CD14-positive monocyte (primary cell): ENCODE measurements at regions not wholly inside any gene's neighbourhood (a gene's known extent, or its start where the extent isn't known, plus 50 kb on each side); places are given as distances from the start of the nearest gene placed in this dataset.

Source experiments
- DNase-seq, 3 donors: peaks; one replicate each; pipeline ENCODE4 v3.0.0-alpha.2; 2011 to 2022
- H2AFZ ChIP-seq: 2 replicates; pipeline ENCODE4 v1.6.0; 2012; ENCODE audit warnings: mild to moderate bottlenecking, low read depth, low read length, inconsistent platforms; ENCODE audit not compliant: insufficient read depth, poor library complexity, severe bottlenecking
- H3K27ac ChIP-seq, 2 donors: 1 replicate in 1 of 2; 2 replicates in 1 of 2; pipeline ENCODE4 v1.5.1; 2012 to 2013; ENCODE audit warnings: low read length in 2 of 2, control low read depth in 1 of 2, inconsistent platforms in 1 of 2, low read depth in 1 of 2, mild to moderate bottlenecking in 1 of 2
- H3K27me3 ChIP-seq, 2 donors: one replicate each; pipeline versions ENCODE4 v1.6.0 to v1.6.1; 2011 to 2013; ENCODE audit warnings: low read length in 2 of 2; ENCODE audit not compliant: control insufficient read depth in 2 of 2, insufficient read depth in 2 of 2
- H3K36me3 ChIP-seq, 2 donors: replicated peaks in 1 of 2; 1 replicate in 1 of 2; 2 replicates in 1 of 2; pipeline versions ENCODE4 v1.5.1 to v1.6.1; 2012 to 2013; ENCODE audit warnings: low read length in 2 of 2, control low read depth in 1 of 2, inconsistent platforms in 1 of 2, mild to moderate bottlenecking in 1 of 2; ENCODE audit not compliant: insufficient read depth in 2 of 2, control insufficient read depth in 1 of 2
- H3K4me1 ChIP-seq, 2 donors: 1 replicate in 1 of 2; 2 replicates in 1 of 2; pipeline versions ENCODE4 v1.5.1 to v1.6.1; 2012 to 2013; ENCODE audit warnings: low read length in 2 of 2, control low read depth in 1 of 2, inconsistent platforms in 1 of 2, mild to moderate bottlenecking in 1 of 2, moderate library complexity in 1 of 2; ENCODE audit not compliant: insufficient read depth in 2 of 2, control insufficient read depth in 1 of 2
- H3K4me2 ChIP-seq: replicated peaks from 2 replicates; pipeline ENCODE3; 2012; ENCODE audit warnings: low read length, moderate library complexity, mild to moderate bottlenecking; ENCODE audit not compliant: poor library complexity, severe bottlenecking; ENCODE audit errors: extremely low read depth
- H3K4me3 ChIP-seq, 3 experiments: fragments of 200-600 bp in 1 of 3; sonication (generic) in 1 of 3; replicated peaks in 1 of 3; 1 replicate in 2 of 3; 2 replicates in 1 of 3; pipeline ENCODE4 v1.5.1; 2011 to 2013; ENCODE audit warnings: low read length in 3 of 3, mild to moderate bottlenecking in 3 of 3, control low read depth in 2 of 3, low read depth in 2 of 3, inconsistent platforms in 1 of 3, moderate library complexity in 1 of 3
- H3K79me2 ChIP-seq: 2 replicates; pipeline ENCODE4 v1.6.0; 2012; ENCODE audit warnings: mild to moderate bottlenecking, control low read depth, inconsistent platforms, low read length, moderate library complexity; ENCODE audit not compliant: insufficient read depth
- H3K9ac ChIP-seq: 2 replicates; pipeline ENCODE4 v1.6.0; 2017; ENCODE audit warnings: low read length, mild to moderate bottlenecking; ENCODE audit not compliant: insufficient read depth, poor library complexity, severe bottlenecking
- H3K9me3 ChIP-seq, 2 donors: replicated peaks in 1 of 2; 1 replicate in 1 of 2; 2 replicates in 1 of 2; pipeline versions ENCODE4 v1.5.1 to v1.6.1; 2012 to 2013; ENCODE audit warnings: low read length in 2 of 2, control low read depth in 1 of 2; ENCODE audit not compliant: control insufficient read depth in 1 of 2, insufficient read depth in 1 of 2
- H4K20me1 ChIP-seq: 2 replicates; pipeline ENCODE4 v1.6.0; 2012; ENCODE audit warnings: mild to moderate bottlenecking, low read length, control low read depth, moderate library complexity; ENCODE audit not compliant: insufficient read depth
- H3K27ac Mint-ChIP-seq, 7 donors: one replicate each; pipeline ENCODE4 v1.8.0; 2020; ENCODE audit warnings: mild to moderate bottlenecking in 7 of 7, mixed read lengths in 7 of 7, moderate library complexity in 6 of 7, inconsistent platforms in 2 of 7
- H3K27me3 Mint-ChIP-seq, 3 donors: one replicate each; pipeline ENCODE4 v1.8.0; 2021 to 2022; ENCODE audit warnings: low read depth in 3 of 3, mild to moderate bottlenecking in 3 of 3, mixed read lengths in 3 of 3, moderate library complexity in 3 of 3, inconsistent platforms in 1 of 3
- H3K36me3 Mint-ChIP-seq, 2 donors: one replicate each; pipeline ENCODE4 v1.8.0; 2020; ENCODE audit warnings: mixed read lengths in 2 of 2, inconsistent platforms in 1 of 2, mild to moderate bottlenecking in 1 of 2
- H3K4me1 Mint-ChIP-seq: one replicate; pipeline ENCODE4 v1.8.0; 2020; ENCODE audit warnings: mild to moderate bottlenecking, mixed read lengths
- H3K4me3 Mint-ChIP-seq, 2 donors: one replicate each; pipeline ENCODE4 v1.8.0; 2020; ENCODE audit warnings: mild to moderate bottlenecking in 2 of 2, mixed read lengths in 2 of 2, moderate library complexity in 1 of 2
- H3K9me3 Mint-ChIP-seq, 7 donors: one replicate each; pipeline ENCODE4 v1.8.0; 2020 to 2022; ENCODE audit warnings: mixed read lengths in 7 of 7, mild to moderate bottlenecking in 6 of 7, moderate library complexity in 6 of 7, inconsistent platforms in 2 of 7
- WGBS: methylation state at CpG from one replicate; pipeline ENCODE4 v1.1.5; 2013; ENCODE audit warnings: missing lambda C conversion rate; ENCODE audit not compliant: insufficient coverage; 5-methylcytosine and 5-hydroxymethylcytosine counted together
- intact Hi-C, 2 donors: fragments of 100-400 bp; cut with micrococcal nuclease; formaldehyde crosslinking; loops; one replicate each; pipeline versions ENCODE4 v1.15.0 to v1.15.1; 2023
- TF ChIP-seq, protein P1 (sequence below): fragments of 200-600 bp; IDR thresholded peaks from one replicate; pipeline ENCODE4 v1.8.0; 2022; ENCODE audit warnings: antibody characterized with exemption, mild to moderate bottlenecking

DNA sequence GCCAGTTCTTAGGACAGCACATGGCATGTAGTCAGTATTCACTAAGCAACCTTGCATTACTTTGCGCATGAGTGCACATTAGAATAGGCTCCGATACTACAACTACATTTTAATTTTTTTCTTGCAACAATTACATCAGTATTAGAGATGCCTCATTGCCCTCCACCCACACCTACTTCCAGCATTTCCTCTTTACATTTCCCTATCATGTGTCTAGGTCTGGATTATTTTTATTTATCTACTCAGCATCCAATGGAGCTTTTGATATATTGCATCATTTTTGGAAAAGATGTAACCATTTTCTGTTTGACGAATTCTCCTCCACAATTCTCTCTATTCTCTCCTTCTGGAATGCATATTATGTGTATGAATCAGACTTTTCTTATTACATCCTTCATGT, 258.2 kb upstream of the GLI3 start:
- no peak for DNase-seq
- Histone ChIP-seq H3K9me3 (no peaks in the 10 kb centered on the region), H3K36me3 (no peaks in the 10 kb centered on the region), H3K27ac (no peak overlapping the region), H2AFZ (no peak overlapping the region), H3K4me2 (no peak overlapping the region), H3K9ac (no peak overlapping the region), H3K27me3 (peaks cover 8 to 15% of the 10 kb centered on the region in 2 donors), H3K79me2 (no peaks in the 10 kb centered on the region), H3K4me1 (no peaks in the 10 kb centered on the region), H4K20me1 (no peaks in the 10 kb centered on the region), H3K4me3 (no peak overlapping the region)
- Mint-ChIP-seq H3K27me3 (peaks cover 15 to 22% (median 18%) of the 10 kb centered on the region in 3 donors), H3K9me3 (peaks cover 0 to 5% (median 0%) of the 10 kb centered on the region in 7 donors), H3K4me3 (no peak overlapping the region), H3K36me3 (no peaks in the 10 kb centered on the region), H3K27ac (no peak overlapping the region), H3K4me1 (no peaks in the 10 kb centered on the region)
- WGBS = 86% methylated on average over 2 of the region's 3 CpGs
- intact Hi-C loops = no loop called here
- TF ChIP-seq, protein P1, sequence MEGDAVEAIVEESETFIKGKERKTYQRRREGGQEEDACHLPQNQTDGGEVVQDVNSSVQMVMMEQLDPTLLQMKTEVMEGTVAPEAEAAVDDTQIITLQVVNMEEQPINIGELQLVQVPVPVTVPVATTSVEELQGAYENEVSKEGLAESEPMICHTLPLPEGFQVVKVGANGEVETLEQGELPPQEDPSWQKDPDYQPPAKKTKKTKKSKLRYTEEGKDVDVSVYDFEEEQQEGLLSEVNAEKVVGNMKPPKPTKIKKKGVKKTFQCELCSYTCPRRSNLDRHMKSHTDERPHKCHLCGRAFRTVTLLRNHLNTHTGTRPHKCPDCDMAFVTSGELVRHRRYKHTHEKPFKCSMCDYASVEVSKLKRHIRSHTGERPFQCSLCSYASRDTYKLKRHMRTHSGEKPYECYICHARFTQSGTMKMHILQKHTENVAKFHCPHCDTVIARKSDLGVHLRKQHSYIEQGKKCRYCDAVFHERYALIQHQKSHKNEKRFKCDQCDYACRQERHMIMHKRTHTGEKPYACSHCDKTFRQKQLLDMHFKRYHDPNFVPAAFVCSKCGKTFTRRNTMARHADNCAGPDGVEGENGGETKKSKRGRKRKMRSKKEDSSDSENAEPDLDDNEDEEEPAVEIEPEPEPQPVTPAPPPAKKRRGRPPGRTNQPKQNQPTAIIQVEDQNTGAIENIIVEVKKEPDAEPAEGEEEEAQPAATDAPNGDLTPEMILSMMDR = no peak

DNA sequence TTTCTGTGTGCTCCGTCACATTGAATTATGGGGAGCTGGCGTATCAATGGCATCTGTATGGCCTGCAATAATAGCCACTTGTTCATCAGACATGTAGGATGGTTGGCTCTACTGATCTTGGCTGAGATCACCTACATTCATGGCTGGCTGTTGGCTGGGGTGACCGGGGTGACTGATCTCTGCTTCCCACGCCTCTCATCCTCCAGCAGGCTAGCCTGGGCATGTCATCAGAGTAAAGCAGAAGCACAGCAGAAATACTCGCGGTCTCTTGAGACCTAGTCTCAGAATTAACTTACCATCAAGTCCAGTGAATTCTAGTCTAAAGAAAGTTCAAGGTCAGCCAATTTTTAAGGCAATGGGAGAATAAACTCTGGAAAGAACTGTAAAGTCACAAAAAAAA, 257.7 kb upstream of the GLI3 start:
- Mint-ChIP-seq H3K9me3 (peaks cover 0 to 8% (median 0%) of the 10 kb centered on the region in 7 donors), H3K36me3 (no peaks in the 10 kb centered on the region), H3K27me3 (peaks cover 15 to 22% (median 18%) of the 10 kb centered on the region in 3 donors), H3K4me3 (no peak overlapping the region), H3K27ac (no peak overlapping the region), H3K4me1 (no peaks in the 10 kb centered on the region)
- no peak for DNase-seq
- Histone ChIP-seq H4K20me1 (no peaks in the 10 kb centered on the region), H3K27ac (no peak overlapping the region), H3K79me2 (no peaks in the 10 kb centered on the region), H3K4me1 (no peaks in the 10 kb centered on the region), H3K9me3 (no peaks in the 10 kb centered on the region), H3K4me2 (no peak overlapping the region), H3K9ac (no peak overlapping the region), H3K27me3 (peaks cover 8 to 15% of the 10 kb centered on the region in 2 donors), H3K36me3 (no peaks in the 10 kb centered on the region), H2AFZ (no peak overlapping the region), H3K4me3 (no peak overlapping the region)
- intact Hi-C loops = no loop called here
- WGBS = no CpG with 5 or more reads among the region's 6 CpGs
- TF ChIP-seq, protein P1 = no peak
